Activated naive CD4-positive, alpha-beta T cell treated with anti-CD3 and anti-CD28 coated beads, Interleukin-2, amount 50 U/mL, for 16 hours (primary cell): ENCODE measurements at regions not wholly inside any gene's neighbourhood (a gene's known extent, or its start where the extent isn't known, plus 50 kb on each side); places are given as distances from the start of the nearest gene placed in this dataset.

ENCODE experiments used
- DNase-seq: peaks from one replicate; pipeline ENCODE4 v3.0.0-alpha.2; 2020

- DNase-seq = no peak
Measured at GRCh38 chr16:80355335-80355734, 185.5 kb upstream of the DYNLRB2 start.

DNA sequence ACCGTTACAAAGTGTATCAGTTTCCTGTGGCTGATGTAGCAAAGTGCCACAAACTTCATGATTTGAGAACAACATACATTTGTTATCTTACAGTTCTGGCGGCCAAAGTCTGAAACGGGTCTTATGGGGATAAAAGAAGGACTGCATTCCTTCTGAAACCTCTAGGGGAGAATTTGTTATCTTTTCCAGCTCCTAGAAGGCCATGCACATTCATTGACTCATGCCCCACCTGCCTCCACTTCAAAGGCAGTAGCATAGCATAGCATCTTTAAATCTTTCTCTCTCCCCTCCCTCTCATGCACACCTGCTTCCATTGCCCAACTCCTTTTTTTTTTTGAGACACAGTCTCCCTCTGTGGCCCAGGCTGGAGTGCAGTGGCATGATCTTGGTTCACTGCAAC lies 190.7 kb upstream of the DYNLRB2 start:
- DNase-seq = no peak

- no peak for DNase-seq
Measured at GRCh38 chr16:80347900-80348299, 192.9 kb upstream of the DYNLRB2 start.

DNA sequence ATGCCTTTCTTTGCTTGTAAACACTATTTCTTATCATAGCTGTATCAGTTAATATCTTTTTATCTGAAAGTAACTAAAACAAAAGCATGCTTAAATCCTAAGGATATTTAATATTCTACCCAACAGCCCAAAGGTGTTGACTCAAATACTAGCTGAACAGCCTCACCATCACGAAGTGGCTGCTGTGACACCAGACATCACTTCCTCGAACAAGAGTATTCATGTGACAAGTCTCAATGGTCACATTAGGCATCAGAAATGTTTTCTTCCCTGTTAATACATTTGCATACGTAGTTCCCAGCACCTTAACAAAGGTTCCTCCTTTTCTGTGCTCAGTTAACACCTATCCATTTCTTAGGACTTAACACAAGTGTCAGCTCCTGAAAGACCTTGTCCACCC lies 193.8 kb upstream of the DYNLRB2 start:
- DNase-seq = no peak

DNA sequence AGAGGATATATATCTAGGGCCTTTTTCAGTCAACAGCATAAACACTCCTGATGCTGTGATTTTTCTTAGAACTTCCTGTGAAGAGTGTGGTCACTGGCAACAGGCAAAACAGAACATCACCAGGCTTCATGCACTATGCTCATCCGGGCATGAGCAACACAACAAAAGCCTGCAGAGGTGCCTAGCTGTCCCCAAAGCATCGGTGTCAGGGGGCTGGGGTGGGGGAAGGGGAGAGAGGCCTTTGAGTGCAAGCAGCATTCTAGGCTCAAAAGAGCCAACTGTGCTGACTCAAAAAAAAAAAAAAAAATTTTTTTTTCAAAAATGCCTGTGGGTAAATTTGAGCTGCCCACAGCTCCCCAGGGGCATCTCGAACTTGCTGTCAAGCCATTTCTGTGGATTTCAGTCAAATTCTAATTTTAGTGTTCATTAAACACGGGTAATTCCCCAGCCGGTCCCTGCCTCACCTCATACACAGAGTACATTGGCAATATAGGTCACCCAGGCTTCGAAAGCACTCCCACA lies 194.6 kb upstream of the DYNLRB2 start:
- DNase-seq = no peak

DNA sequence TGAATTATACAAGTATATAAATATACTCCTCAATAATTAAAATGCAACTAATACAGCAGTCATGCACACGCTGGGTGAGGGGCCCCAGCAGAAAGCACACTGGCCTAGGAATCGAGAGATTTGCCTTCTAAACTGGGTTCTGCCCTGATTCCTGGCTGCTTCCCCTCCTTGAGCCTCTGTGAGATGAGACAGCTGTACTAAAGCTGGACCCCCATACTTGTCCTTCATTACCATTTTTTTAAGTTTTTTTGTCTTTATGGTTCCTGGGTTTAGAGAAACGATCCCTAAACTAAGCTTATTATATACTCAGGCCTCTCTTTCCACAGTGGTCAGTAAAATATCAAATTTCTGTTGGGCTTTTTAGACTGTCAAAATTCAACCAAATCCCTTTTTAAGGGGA lies 195.1 kb upstream of the DYNLRB2 start:
- DNase-seq = no peak

DNA sequence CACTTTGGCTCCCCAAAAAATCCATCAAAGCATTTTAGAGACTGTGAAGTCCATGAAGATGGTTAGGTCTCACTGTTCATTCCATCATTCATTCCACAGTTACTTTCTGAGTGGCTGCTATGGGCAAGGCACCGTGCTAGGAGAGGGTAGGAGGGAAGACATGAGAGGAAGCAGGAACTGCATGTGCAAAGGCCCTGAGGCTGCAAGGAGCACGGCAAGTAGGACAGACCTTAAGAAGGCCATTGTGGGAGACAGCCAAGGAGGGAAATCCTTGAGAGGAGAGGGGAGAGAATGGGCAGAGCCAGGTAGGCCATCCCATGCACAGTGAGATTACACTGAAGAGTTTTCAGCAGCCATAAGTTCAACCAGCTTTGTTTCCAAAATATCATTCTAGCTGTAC lies 196.2 kb upstream of the DYNLRB2 start:
- no peak for DNase-seq

- no peak for DNase-seq
Measured at GRCh38 chr16:80341263-80341662, 199.5 kb upstream of the DYNLRB2 start.

DNA sequence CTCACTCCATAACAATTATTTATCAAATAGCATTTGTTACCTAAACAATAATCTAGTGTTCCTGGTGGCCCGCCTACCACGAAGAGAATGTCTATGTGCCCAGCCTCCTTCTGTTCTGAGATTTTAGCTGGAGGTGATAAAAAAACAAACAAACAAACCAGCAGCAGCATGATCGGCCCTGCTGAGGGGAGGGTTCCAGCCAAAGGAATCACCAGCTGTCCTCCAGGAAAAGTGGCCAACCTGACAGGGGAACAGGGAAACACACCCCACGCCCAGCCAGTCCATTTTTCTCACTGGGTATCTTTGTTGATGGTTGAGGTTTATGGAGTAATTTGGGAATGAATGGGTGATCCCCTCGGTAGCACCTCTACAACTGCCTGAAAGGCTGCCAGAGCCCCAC lies 203.0 kb upstream of the DYNLRB2 start:
- DNase-seq = no peak

GRCh38 chr16:80330803-80331202 lies 210.0 kb upstream of the DYNLRB2 start:
- no peak for DNase-seq

DNA sequence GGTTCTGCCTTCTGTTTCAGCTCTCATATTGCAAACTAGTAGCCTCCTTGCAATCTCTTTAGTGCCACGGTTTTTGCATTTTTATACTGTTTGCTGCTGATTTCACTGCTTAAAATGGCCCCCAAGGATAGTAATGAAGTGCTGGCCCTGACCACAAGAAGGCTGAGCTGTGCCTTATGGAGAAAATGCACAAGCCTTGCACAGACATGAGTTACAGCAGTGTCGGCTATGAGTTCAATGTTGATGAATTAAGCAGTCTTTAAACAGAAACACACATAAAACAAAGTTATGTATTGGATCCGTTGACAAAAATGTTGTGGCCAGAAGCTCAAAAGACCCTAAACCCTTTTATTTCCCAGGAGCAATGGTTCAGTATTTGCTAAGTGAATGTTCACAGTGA lies 210.6 kb upstream of the DYNLRB2 start:
- DNase-seq = no peak

- DNase-seq = no peak
Measured at GRCh38 chr16:80327740-80328139, 213.1 kb upstream of the DYNLRB2 start.

DNA sequence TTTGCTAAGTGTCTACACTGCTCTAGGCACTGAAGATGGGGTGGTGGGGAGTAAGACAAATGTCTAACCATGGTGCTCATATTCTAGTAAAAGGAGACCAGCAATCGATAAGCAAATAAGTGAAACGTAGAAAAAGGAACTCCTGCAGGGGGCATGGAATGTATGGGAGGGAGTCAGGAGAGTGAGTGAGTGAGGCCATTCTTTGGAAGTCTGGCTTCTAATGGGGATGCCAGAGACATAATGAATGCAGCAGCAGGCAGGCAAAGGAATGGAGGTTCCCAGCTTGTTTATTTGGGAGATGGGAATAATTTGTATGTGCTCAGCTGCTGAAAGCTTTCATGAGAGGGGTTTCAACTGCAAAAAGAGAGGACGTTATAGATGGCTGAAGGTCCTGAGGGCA lies 216.4 kb upstream of the DYNLRB2 start:
- DNase-seq = no peak

DNA sequence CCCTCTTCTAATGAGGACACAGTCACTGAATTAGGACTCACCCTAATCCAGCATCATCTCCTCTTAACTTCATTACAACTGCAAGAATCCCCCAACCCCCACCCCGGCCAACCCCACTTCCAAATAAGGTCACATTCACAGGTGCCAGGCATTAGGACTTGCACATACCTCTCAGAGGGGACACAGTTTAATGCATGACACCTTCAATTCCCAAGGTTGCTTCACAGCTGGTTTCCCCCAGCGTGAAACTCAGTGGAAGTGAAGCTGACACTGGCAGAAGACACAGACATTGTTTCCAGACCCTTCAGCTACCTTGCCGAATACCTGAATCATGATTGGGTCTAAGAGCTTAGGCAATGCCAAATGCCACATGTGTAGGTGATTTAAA lies 217.0 kb upstream of the DYNLRB2 start:
- DNase-seq = no peak

- DNase-seq = no peak
Measured at GRCh38 chr16:80323187-80323807, 217.5 kb upstream of the DYNLRB2 start.

DNA sequence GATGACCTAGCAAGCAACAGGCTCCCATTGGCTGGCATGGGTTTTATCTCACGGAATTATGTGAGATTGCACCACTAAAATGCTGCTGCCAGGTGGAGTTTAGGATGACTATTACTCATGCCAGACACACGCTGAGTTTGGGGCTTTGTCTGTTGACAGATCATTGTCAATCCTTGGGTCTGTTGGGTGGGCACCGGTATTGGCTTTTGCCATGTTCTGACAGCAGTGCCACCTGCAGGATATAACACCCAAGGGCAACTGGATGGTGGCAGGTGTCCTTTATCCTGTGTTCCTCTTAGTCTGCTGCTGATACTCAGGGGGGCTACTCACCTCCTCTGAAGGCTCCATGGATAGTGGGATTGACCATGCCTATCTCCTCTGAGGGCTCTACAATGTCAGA lies 221.6 kb upstream of the DYNLRB2 start:
- DNase-seq = no peak

DNA sequence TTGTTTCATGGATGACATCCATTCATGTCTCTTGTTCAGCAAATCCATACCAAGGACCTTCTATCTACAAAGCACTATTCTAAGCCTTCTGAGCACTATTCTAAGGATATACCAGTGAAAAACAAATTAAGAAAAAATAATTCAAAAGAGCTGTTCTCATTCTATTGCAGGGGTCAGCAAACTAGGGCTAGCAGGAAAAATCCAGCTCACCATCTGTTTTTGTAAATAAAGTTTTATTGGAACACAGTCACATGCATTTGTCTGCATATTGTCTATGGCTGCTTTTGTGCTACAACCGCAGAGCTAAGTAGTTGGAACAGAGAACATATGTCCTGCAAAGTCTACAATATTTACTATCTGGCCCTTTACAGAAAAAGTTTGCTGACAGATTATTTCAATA lies 222.7 kb upstream of the DYNLRB2 start:
- no peak for DNase-seq

DNA sequence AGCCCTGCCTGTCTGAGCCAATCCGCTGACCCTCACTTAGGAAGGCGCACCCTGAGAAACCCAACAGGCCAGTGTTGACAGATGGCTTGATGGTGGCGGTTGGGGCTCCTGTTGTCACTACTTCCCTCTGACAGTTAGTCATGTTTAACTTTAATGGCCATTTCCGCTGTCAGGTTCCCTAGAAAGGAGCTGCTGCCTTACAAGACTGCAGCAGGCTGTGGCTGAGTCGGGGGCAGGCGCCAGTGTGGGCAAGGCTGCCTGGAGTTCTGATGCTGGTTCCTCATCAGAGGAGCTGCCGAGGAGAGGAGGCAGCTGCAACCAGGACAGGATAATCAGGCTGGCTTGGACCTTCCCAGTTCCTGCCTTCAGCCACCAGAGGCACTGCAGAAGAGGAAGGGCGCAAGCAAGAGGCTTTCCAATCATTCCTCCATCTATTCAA lies 223.2 kb upstream of the DYNLRB2 start:
- no peak for DNase-seq

GRCh38 chr16:80317116-80317515 lies 223.7 kb upstream of the DYNLRB2 start:
- no peak for DNase-seq

DNA sequence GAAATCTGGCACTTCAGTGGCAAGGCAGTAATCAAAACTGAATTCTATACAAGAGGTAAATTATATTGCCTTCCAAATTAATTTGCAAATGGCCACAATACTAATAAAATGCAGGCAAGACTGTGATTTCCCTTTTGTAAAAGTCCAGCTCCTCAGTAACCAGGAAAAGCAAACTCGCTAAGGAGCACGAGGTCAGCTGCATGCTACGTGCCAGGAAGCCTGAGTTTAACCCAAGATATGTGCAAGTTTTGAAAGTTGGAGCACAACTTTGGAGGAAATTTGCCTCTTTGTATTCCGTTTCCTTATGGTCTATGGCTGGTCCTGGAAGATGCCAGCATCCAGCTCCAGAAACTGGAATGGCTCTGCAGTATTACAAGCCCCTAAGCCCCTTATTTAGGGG lies 226.8 kb upstream of the DYNLRB2 start:
- DNase-seq = no peak

GRCh38 chr16:80309178-80309577 lies 231.6 kb upstream of the DYNLRB2 start:
- DNase-seq = no peak

GRCh38 chr16:80305410-80305809 lies 235.4 kb upstream of the DYNLRB2 start:
- no peak for DNase-seq

GRCh38 chr16:80303691-80304090 lies 237.1 kb upstream of the DYNLRB2 start:
- DNase-seq = no peak

- DNase-seq = no peak
Measured at GRCh38 chr16:80300876-80301275, 239.9 kb upstream of the DYNLRB2 start.

DNA sequence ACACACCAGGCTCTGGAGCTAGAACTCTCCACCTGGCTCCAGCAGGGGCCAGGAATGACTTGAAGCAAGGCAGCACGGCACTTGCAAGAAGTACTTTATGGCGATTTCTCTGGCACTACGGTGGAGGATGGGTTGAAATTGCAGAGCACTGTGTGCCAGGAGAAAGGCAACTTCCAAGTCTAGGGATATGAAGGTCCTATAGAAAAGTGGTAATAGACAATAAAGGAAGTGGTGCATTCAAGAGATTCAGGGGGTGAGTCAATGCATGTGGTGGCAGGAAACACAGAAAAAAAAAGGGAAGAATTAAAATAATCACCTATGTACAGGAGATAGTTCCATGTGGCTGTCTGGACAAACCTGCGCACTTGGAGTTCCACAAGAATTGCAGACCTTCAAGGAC lies 240.3 kb upstream of the DYNLRB2 start:
- no peak for DNase-seq

- DNase-seq = no peak
Measured at GRCh38 chr16:80299416-80299815, 241.4 kb upstream of the DYNLRB2 start.
